ENCODE measurements at regions not wholly inside any gene's neighbourhood (a gene's known extent, or its start where the extent isn't known, plus 50 kb on each side); places are given as distances from the start of the nearest gene placed in this dataset.

DNA sequence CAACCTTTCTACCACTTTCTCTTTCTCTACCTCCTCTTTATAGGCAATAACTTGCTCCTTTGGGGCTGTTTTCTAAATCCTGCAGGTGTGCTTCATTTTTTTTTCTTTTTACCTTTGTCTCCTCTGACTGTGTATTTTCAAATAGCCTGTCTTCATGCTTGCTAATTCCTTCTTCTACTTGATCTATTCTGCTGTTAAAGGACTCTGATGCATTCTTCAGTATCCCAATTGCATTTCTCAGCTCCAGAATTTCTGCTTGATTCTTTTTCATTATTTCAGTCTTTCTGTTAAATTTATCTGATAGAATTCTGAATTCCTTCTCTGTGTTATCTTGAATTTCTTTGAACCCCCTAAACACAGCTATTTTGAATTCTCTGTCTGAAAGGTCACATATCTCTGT lies 67.7 kb upstream of the IL2 start:
- DNase-seq (no peak), FAIRE-seq (no peak)
- H3K27ac ChIP-seq (ENCODE audit: low read depth in 2 of 2, low read length in 2 of 2): no peak overlapping the region
- H3K27me3 ChIP-seq (ENCODE audit: control insufficient read depth, insufficient read depth, low read length): no peaks in the 10 kb centered on the region
- H3K36me3 ChIP-seq (ENCODE audit: control insufficient read depth in 2 of 3, insufficient read depth in 3 of 3, low read length in 3 of 3): no peaks in the 10 kb centered on the region
- peaks cover 0 to 3% (median 0%) of the 10 kb centered on the region in 3 donors for H3K9me3 ChIP-seq (ENCODE audit: control insufficient read depth in 2 of 3, insufficient read depth in 1 of 3, low read length in 3 of 3)
- intact Hi-C loops (cut with DNase I): no loop called here
- H3K4me1 ChIP-seq (ENCODE audit: control insufficient read depth in 2 of 3, insufficient read depth in 2 of 3, low read depth in 1 of 3, low read length in 3 of 3): no peaks in the 10 kb centered on the region
- H3K9ac ChIP-seq (ENCODE audit: low read length in 3 of 3): no peak overlapping the region
- TF ChIP-seq, protein P1, sequence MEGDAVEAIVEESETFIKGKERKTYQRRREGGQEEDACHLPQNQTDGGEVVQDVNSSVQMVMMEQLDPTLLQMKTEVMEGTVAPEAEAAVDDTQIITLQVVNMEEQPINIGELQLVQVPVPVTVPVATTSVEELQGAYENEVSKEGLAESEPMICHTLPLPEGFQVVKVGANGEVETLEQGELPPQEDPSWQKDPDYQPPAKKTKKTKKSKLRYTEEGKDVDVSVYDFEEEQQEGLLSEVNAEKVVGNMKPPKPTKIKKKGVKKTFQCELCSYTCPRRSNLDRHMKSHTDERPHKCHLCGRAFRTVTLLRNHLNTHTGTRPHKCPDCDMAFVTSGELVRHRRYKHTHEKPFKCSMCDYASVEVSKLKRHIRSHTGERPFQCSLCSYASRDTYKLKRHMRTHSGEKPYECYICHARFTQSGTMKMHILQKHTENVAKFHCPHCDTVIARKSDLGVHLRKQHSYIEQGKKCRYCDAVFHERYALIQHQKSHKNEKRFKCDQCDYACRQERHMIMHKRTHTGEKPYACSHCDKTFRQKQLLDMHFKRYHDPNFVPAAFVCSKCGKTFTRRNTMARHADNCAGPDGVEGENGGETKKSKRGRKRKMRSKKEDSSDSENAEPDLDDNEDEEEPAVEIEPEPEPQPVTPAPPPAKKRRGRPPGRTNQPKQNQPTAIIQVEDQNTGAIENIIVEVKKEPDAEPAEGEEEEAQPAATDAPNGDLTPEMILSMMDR (IDR thresholded peaks at IDR 0.05; ENCODE audit: borderline replicate concordance, extremely low read depth, insufficient read depth): no peak
- no peak overlapping the region for H3K4me3 ChIP-seq (ENCODE audit: low read length in 3 of 3)

DNA sequence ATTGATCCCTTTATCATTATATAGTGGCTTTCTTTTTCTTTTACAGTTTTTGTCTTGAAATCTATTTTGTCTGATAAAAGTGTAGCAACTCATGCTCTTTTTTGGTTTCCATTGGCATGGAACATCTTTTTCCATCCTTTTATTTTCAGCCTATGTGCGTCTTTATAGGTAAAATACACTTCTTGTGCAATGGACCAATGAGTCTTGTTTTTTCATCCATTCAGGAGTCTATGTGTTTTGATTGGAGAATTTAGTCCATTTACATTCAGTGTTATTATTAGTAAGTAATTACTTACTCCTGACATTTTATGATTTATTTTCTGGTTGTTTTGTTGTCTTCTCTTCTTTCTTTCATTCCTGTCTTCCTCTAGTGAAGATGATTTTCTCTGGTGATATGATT lies 66.4 kb upstream of the IL2 start:
- TF ChIP-seq, protein P1 (IDR thresholded peaks at IDR 0.05; ENCODE audit: borderline replicate concordance, extremely low read depth, insufficient read depth): no peak
- Histone ChIP-seq H3K4me3 (ENCODE audit: low read length in 3 of 3) (no peak overlapping the region), H3K9ac (ENCODE audit: low read length in 3 of 3) (no peak overlapping the region), H3K4me1 (ENCODE audit: control insufficient read depth in 2 of 3, insufficient read depth in 2 of 3, low read depth in 1 of 3, low read length in 3 of 3) (no peaks in the 10 kb centered on the region), H3K27ac (ENCODE audit: low read depth in 2 of 2, low read length in 2 of 2) (no peak overlapping the region), H3K27me3 (ENCODE audit: control insufficient read depth, insufficient read depth, low read length) (no peaks in the 10 kb centered on the region), H3K36me3 (ENCODE audit: control insufficient read depth in 2 of 3, insufficient read depth in 3 of 3, low read length in 3 of 3) (no peaks in the 10 kb centered on the region), H3K9me3 (ENCODE audit: control insufficient read depth in 2 of 3, insufficient read depth in 1 of 3, low read length in 3 of 3) (peaks cover 0 to 3% (median 0%) of the 10 kb centered on the region in 3 donors)
- intact Hi-C loops (cut with DNase I): no loop called here
- no peak for FAIRE-seq
- no peak for DNase-seq

DNA sequence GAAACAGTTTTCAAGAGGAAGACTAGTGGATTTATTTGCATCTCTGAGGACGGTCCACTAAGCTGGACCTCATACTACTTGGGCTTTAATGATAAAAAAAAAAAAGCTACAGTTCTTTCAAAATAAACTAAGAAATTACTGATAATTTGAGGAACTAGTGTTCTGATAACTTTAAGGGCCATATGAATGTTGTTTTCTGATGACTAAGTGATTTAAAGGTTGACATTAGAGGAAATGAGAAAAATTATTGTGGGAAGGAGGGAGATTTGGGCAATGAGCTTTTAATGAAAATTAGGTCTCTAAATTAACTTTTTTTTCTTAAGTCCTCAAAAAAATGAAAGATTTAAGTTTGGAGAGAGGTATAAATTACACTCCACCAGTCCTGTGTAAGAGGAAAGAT lies 60.8 kb upstream of the IL2 start:
- no peak overlapping the region for H3K9ac ChIP-seq (ENCODE audit: low read length in 3 of 3)
- no peak for DNase-seq
- intact Hi-C loops (cut with DNase I): no loop called here
- no peak overlapping the region for H3K4me3 ChIP-seq (ENCODE audit: low read length in 3 of 3)
- H3K27ac ChIP-seq (ENCODE audit: low read depth in 2 of 2, low read length in 2 of 2): no peak overlapping the region
- no peaks in the 10 kb centered on the region for H3K9me3 ChIP-seq (ENCODE audit: control insufficient read depth in 2 of 3, insufficient read depth in 1 of 3, low read length in 3 of 3)
- no peaks in the 10 kb centered on the region for H3K36me3 ChIP-seq (ENCODE audit: control insufficient read depth in 2 of 3, insufficient read depth in 3 of 3, low read length in 3 of 3)
- TF ChIP-seq, protein P1 (IDR thresholded peaks at IDR 0.05; ENCODE audit: borderline replicate concordance, extremely low read depth, insufficient read depth): no peak
- FAIRE-seq: no peak
- no peaks in the 10 kb centered on the region for H3K27me3 ChIP-seq (ENCODE audit: control insufficient read depth, insufficient read depth, low read length)
- H3K4me1 ChIP-seq (ENCODE audit: control insufficient read depth in 2 of 3, insufficient read depth in 2 of 3, low read depth in 1 of 3, low read length in 3 of 3): no peaks in the 10 kb centered on the region

DNA sequence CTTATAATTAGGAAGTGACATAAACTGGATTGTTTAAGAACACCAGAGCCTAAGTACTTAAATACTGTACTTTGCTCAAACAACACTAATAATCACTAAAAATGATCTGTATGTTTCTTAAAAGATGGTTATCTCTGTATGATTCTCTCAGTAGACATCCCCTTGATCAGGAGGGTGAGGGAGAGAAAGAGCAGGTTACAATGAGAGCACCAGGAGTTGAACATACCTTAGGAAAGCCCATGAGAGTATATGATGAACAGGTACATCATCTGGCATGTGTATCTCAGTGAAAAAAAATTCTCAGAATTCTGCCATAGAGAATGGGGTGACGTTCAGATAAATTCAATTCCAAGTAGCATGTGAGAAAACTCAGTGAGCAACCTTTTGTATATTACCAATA lies 59.9 kb upstream of the IL2 start:
- H3K27ac ChIP-seq (ENCODE audit: low read depth in 2 of 2, low read length in 2 of 2): no peak overlapping the region
- H3K4me3 ChIP-seq (ENCODE audit: low read length in 3 of 3): no peak overlapping the region
- H3K9ac ChIP-seq (ENCODE audit: low read length in 3 of 3): no peak overlapping the region
- no peak for FAIRE-seq
- TF ChIP-seq, protein P1 (IDR thresholded peaks at IDR 0.05; ENCODE audit: borderline replicate concordance, extremely low read depth, insufficient read depth): no peak
- DNase-seq: no peak
- H3K36me3 ChIP-seq (ENCODE audit: control insufficient read depth in 2 of 3, insufficient read depth in 3 of 3, low read length in 3 of 3): no peaks in the 10 kb centered on the region
- no peaks in the 10 kb centered on the region for H3K4me1 ChIP-seq (ENCODE audit: control insufficient read depth in 2 of 3, insufficient read depth in 2 of 3, low read depth in 1 of 3, low read length in 3 of 3)
- H3K27me3 ChIP-seq (ENCODE audit: control insufficient read depth, insufficient read depth, low read length): no peaks in the 10 kb centered on the region
- no peaks in the 10 kb centered on the region for H3K9me3 ChIP-seq (ENCODE audit: control insufficient read depth in 2 of 3, insufficient read depth in 1 of 3, low read length in 3 of 3)
- intact Hi-C loops (cut with DNase I): no loop called here
